HL-60/S4 treated with retinoic acid at 250 ng/mL for 4 days and 3 days (cell line): ENCODE measurements at regions not wholly inside any gene's neighbourhood (a gene's known extent, or its start where the extent isn't known, plus 50 kb on each side); places are given as distances from the start of the nearest gene placed in this dataset.

Source experiments
- in situ Hi-C: fragments of 300-500 bp; cut with MboI; formaldehyde crosslinking; loops from 2 replicates; pipeline ENCODE4 v1.7.0; 2022; ENCODE audit warnings: low sequenced_read_pairs

- in situ Hi-C loops, result loop anchor here (25.0 kb wide), 2 partner anchors 311 to 661 kb away; no protein-coding TSS in a partner anchor
These were observed 56.1 kb downstream of the RMI2 start for GRCh38 chr16:11401161-11402050.

- in situ Hi-C loops, result loop anchor here (25.0 kb wide), 2 partner anchors 310 to 660 kb away; no protein-coding TSS in a partner anchor
These were observed 56.9 kb downstream of the RMI2 start for GRCh38 chr16:11402051-11402744.

- in situ Hi-C loops, result loop anchor here (25.0 kb wide), 2 partner anchors 309 to 659 kb away; no protein-coding TSS in a partner anchor
These were observed 57.7 kb downstream of the RMI2 start for GRCh38 chr16:11402745-11403533.

GRCh38 chr16:11403534-11403795 lies 58.2 kb downstream of the RMI2 start:
- in situ Hi-C loops, result loop anchor here (25.0 kb wide), 2 partner anchors 309 to 659 kb away; no protein-coding TSS in a partner anchor

GRCh38 chr16:11403920-11404319 lies 58.7 kb downstream of the RMI2 start:
- in situ Hi-C loops, result loop anchor here (25.0 kb wide), 2 partner anchors 308 to 658 kb away; no protein-coding TSS in a partner anchor

- in situ Hi-C loops, result loop anchor here (25.0 kb wide), 2 partner anchors 308 to 658 kb away; no protein-coding TSS in a partner anchor
These were observed 59.3 kb downstream of the RMI2 start for GRCh38 chr16:11404603-11405002.

GRCh38 chr16:11405331-11406176 lies 60.3 kb downstream of the RMI2 start:
- in situ Hi-C loops, result loop anchor here (25.0 kb wide), 2 partner anchors 307 to 657 kb away; no protein-coding TSS in a partner anchor

- in situ Hi-C loops, result loop anchor here (25.0 kb wide), 2 partner anchors 306 to 656 kb away; no protein-coding TSS in a partner anchor
These were observed 60.9 kb downstream of the RMI2 start for GRCh38 chr16:11406177-11406560.

GRCh38 chr16:11407047-11407982 lies 62.1 kb downstream of the RMI2 start:
- in situ Hi-C loops, result loop anchor here (25.0 kb wide), 2 partner anchors 305 to 655 kb away; no protein-coding TSS in a partner anchor

GRCh38 chr16:11408216-11408615 lies 63.0 kb downstream of the RMI2 start:
- in situ Hi-C loops, result loop anchor here (25.0 kb wide), 2 partner anchors 304 to 654 kb away; no protein-coding TSS in a partner anchor

- in situ Hi-C loops, result loop anchor here (25.0 kb wide), 2 partner anchors 303 to 653 kb away; no protein-coding TSS in a partner anchor
These were observed 64.1 kb downstream of the RMI2 start for GRCh38 chr16:11409398-11409797.

- in situ Hi-C loops, result loop anchor here (25.0 kb wide), 2 partner anchors 302 to 652 kb away; no protein-coding TSS in a partner anchor
These were observed 65.3 kb downstream of the RMI2 start for GRCh38 chr16:11410376-11411058.

- in situ Hi-C loops, result loop anchor here (25.0 kb wide), 2 partner anchors 301 to 651 kb away; no protein-coding TSS in a partner anchor
These were observed 65.8 kb downstream of the RMI2 start for GRCh38 chr16:11411059-11411550.

GRCh38 chr16:11412175-11412904 lies 67.1 kb downstream of the RMI2 start:
- in situ Hi-C loops, result loop anchor here (25.0 kb wide), 2 partner anchors 300 to 650 kb away; no protein-coding TSS in a partner anchor

- in situ Hi-C loops, result loop anchor here (25.0 kb wide), 2 partner anchors 299 to 649 kb away; no protein-coding TSS in a partner anchor
These were observed 68.0 kb downstream of the RMI2 start for GRCh38 chr16:11412965-11413887.
